K562 (cell line): ENCODE measurements at regions not wholly inside any gene's neighbourhood (a gene's known extent, or its start where the extent isn't known, plus 50 kb on each side); places are given as distances from the start of the nearest gene placed in this dataset.

Source experiments
- ATF1 ChIP-seq, 2 experiments: fragments of 450-650 bp in 1 of 2; IDR thresholded peaks; 2 replicates each; pipeline ENCODE4 v1.6.1; 2016; ENCODE audit warnings: missing compliant biosample characterization in 1 of 2, missing genetic modification characterization in 1 of 2
- BHLHE40 ChIP-seq: IDR thresholded peaks from 2 replicates; pipeline ENCODE4 v1.6.1; 2011; ENCODE audit warnings: low read length, improper control_type of control experiment
- CREM ChIP-seq: IDR thresholded peaks from 2 replicates; pipeline ENCODE4 v1.6.1; 2014; ENCODE audit warnings: antibody characterized with exemption, low read depth
- FOXK2 ChIP-seq, 2 experiments: fragments of 450-650 bp; IDR thresholded peaks in 1 of 2; conservative IDR thresholded peaks in 1 of 2; 2 replicates each; pipeline ENCODE4 v1.6.1; 2016; ENCODE audit warnings: low read depth in 2 of 2, mild to moderate bottlenecking in 1 of 2
- HMGN3 ChIP-seq: IDR thresholded peaks from 2 replicates; pipeline ENCODE4 v1.6.1; 2011; ENCODE audit warnings: borderline replicate concordance, low read depth, mild to moderate bottlenecking, mixed read lengths, low read length; ENCODE audit not compliant: insufficient read length; ENCODE audit errors: extremely low read depth
- LEF1 ChIP-seq: fragments of 450-650 bp; IDR thresholded peaks from 2 replicates; pipeline ENCODE4 v1.6.1; 2016; ENCODE audit warnings: mild to moderate bottlenecking
- MYC ChIP-seq, 2 experiments: fragments of 250-450 bp in 1 of 2; sonication (Bioruptor Pico) in 1 of 2; IDR thresholded peaks; 2 replicates each; pipeline versions ENCODE4 v1.5.1 to v1.6.1; 2012 to 2021; ENCODE audit warnings: low read depth in 2 of 2, borderline replicate concordance in 1 of 2, improper control_type of control experiment in 1 of 2, low read length in 1 of 2, mild to moderate bottlenecking in 1 of 2, moderate library complexity in 1 of 2
- NFRKB ChIP-seq: fragments of 450-650 bp; IDR thresholded peaks from 2 replicates; pipeline ENCODE4 v1.6.1; 2016; ENCODE audit warnings: low read depth
- NR2C2 ChIP-seq, 2 experiments: fragments of 200-800 bp in 1 of 2; sonication (Bioruptor generic) in 1 of 2; sonication (generic) in 1 of 2; formaldehyde crosslinking in 1 of 2; IDR thresholded peaks; 2 replicates each; pipeline versions ENCODE4 v1.6.1 to v1.8.0; 2016 to 2022; ENCODE audit warnings: mild to moderate bottlenecking in 1 of 2, missing compliant biosample characterization in 1 of 2, missing genetic modification characterization in 1 of 2, missing genetic modification reagents in 1 of 2
- POLR2A ChIP-seq: fragments of 450-650 bp; conservative IDR thresholded peaks from 2 replicates; pipeline ENCODE4 v1.6.1; 2016
- POLR2G ChIP-seq: fragments of 200-400 bp; formaldehyde crosslinking; IDR thresholded peaks from 2 replicates; pipeline ENCODE4 v1.6.1; 2017; ENCODE audit warnings: low read depth, mild to moderate bottlenecking, antibody characterized with exemption, low read length, moderate library complexity
- RBFOX2 ChIP-seq: fragments of 200-400 bp; formaldehyde crosslinking; IDR thresholded peaks from 2 replicates; pipeline ENCODE4 v1.6.1; 2017; ENCODE audit warnings: low read depth, mild to moderate bottlenecking, low read length, moderate library complexity
- SOX6 ChIP-seq: fragments of 450-650 bp; IDR thresholded peaks from 2 replicates; pipeline ENCODE4 v1.6.1; 2014; ENCODE audit warnings: mild to moderate bottlenecking
- TBP ChIP-seq: optimal IDR thresholded peaks from 2 replicates; pipeline ENCODE3; 2011; ENCODE audit warnings: low read depth, low read length, improper control_type of control experiment
- XRCC5 ChIP-seq: fragments of 200-400 bp; formaldehyde crosslinking; IDR thresholded peaks from 2 replicates; pipeline ENCODE4 v1.6.1; 2017; ENCODE audit warnings: low read depth, mild to moderate bottlenecking, low read length
- ZNF644 ChIP-seq: fragments of 200-800 bp; sonication (Bioruptor generic); IDR thresholded peaks from 2 replicates; pipeline ENCODE4 v1.6.1; 2016; ENCODE audit warnings: low read depth, missing genetic modification characterization, missing compliant biosample characterization
- ZNF77 ChIP-seq: fragments of 250-450 bp; sonication (Bioruptor Pico); IDR thresholded peaks from 2 replicates; pipeline ENCODE4 v1.5.0; 2020
- ZNF778 ChIP-seq: fragments of 450-650 bp; formaldehyde crosslinking; IDR thresholded peaks from 2 replicates; pipeline ENCODE4 v1.4.0; 2020; ENCODE audit warnings: mild to moderate bottlenecking, moderate library complexity
- TF ChIP-seq, protein P1 (sequence below), 2 experiments: IDR thresholded peaks; 2 replicates each; pipeline ENCODE4 v1.6.1; 2011; ENCODE audit warnings: borderline replicate concordance in 1 of 2, control low read depth in 1 of 2, low read depth in 1 of 2, low read length in 1 of 2, mild to moderate bottlenecking in 1 of 2, mixed read lengths in 1 of 2, moderate library complexity in 1 of 2; ENCODE audit not compliant: insufficient read depth in 1 of 2, insufficient read length in 1 of 2, poor library complexity in 1 of 2, severe bottlenecking in 1 of 2; ENCODE audit errors: extremely low read depth in 1 of 2
- TF ChIP-seq, protein P2 (sequence below), 2 experiments: fragments of 450-650 bp in 1 of 2; sonication (generic) in 1 of 2; formaldehyde crosslinking in 1 of 2; IDR thresholded peaks in 1 of 2; conservative IDR thresholded peaks in 1 of 2; 2 replicates each; pipeline versions ENCODE4 v1.6.1 to v1.8.1; 2016 to 2023; ENCODE audit warnings: mild to moderate bottlenecking in 2 of 2, moderate library complexity in 2 of 2, inconsistent platforms in 1 of 2, missing genetic modification reagents in 1 of 2
- TF ChIP-seq, protein P3 (sequence below): fragments of 200-800 bp; sonication (Bioruptor generic); IDR thresholded peaks from 2 replicates; pipeline ENCODE4 v1.6.1; 2017; ENCODE audit warnings: missing genetic modification characterization, missing compliant biosample characterization

DNA sequence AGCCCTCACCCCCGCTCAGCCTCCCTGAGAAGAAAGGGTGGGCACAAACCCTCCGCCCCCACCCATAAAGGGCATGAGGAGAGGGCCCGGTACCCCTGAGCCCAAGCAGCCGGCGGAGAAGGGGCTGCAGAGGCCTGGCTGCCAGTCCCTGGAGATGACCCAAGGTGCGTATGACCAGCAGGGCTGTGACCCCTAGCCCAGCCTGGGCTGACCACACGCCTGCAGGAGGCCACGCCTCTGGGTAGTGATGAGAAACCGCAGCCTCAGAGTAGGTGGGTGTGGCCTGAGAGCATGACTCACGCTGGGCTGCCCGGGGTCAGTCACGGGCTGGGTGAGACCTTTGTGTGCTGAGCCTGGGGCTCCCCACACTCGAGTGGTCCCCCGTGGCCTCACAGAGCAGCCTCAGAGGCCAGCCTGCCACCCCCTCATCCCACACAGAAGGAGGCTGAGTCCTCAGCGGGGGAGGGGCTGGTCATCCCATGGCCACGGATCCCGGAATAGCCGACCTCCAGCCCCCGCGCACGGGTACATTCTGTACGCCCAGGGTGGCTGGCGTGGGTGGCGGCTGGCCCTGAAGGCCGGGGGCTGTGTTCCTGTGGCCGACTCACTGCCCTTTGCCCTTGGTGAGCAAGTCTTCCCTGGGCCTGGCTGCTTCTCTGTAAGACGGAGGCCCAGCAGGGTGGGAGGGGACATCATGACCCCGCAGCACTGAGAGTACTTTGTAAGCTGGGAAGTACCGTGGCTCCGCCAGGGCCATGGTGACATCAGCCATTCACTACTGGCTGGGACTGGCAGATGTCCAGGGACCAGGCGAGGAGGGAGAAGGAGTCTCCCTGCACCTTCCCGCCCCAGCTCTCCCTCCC lies 110.8 kb upstream of the OTOS start (continued):
- TF ChIP-seq FOXK2 (conservative IDR thresholded peaks at IDR 0.05 in 1 of 2, IDR thresholded peaks at IDR 0.05 in 1 of 2; ENCODE audit: low read depth in 2 of 2), result peak in 1 of 2 experiments; percentile 51; a peak in 1 of 4 replicates
- 0 out of 2 replicates have a peak, but pooled peaks have one; percentile 50 for TF ChIP-seq XRCC5
- TF ChIP-seq, protein P1, sequence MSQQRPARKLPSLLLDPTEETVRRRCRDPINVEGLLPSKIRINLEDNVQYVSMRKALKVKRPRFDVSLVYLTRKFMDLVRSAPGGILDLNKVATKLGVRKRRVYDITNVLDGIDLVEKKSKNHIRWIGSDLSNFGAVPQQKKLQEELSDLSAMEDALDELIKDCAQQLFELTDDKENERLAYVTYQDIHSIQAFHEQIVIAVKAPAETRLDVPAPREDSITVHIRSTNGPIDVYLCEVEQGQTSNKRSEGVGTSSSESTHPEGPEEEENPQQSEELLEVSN (IDR thresholded peaks at IDR 0.05; ENCODE audit: borderline replicate concordance in 1 of 2, extremely low read depth in 1 of 2, insufficient read depth in 1 of 2, insufficient read length in 1 of 2, low read depth in 1 of 2, low read length in 1 of 2, poor library complexity in 1 of 2, severe bottlenecking in 1 of 2), result peak in 1 of 2 experiments; percentile 29
- TF ChIP-seq ATF1 (CRISPR knock-in tag; IDR thresholded peaks at IDR 0.05), result no peak
- peak; percentile 62 for TF ChIP-seq ATF1 (tag; IDR thresholded peaks at IDR 0.05)
- TF ChIP-seq LEF1, result peak; percentile 71; the same call in 1 of the 2 replicates
- TF ChIP-seq RBFOX2, result peak; percentile 81
- peak; percentile 90 for TF ChIP-seq POLR2G
- TF ChIP-seq POLR2A, result peak; percentile 63
- no peak for TF ChIP-seq ZNF778 (CRISPR knock-in tag)
- TF ChIP-seq, protein P2, sequence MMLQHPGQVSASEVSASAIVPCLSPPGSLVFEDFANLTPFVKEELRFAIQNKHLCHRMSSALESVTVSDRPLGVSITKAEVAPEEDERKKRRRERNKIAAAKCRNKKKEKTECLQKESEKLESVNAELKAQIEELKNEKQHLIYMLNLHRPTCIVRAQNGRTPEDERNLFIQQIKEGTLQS (IDR thresholded peaks at IDR 0.05), result peak; percentile 96
- TF ChIP-seq, protein P2 (CRISPR knock-in tag; conservative IDR thresholded peaks at IDR 0.05), result peak; percentile 76; the same call in 1 of the 2 replicates
- TF ChIP-seq MYC (IDR thresholded peaks at IDR 0.05; ENCODE audit: low read depth, low read length), result no peak
- TF ChIP-seq MYC (CRISPR knock-in tag; IDR thresholded peaks at IDR 0.05; ENCODE audit: borderline replicate concordance, low read depth), result 0 out of 2 replicates have a peak, but pooled peaks have one; percentile 71
- peak; percentile 33 for TF ChIP-seq TBP
- no peak for TF ChIP-seq ZNF77
- no peak for TF ChIP-seq NFRKB
- TF ChIP-seq, protein P3, sequence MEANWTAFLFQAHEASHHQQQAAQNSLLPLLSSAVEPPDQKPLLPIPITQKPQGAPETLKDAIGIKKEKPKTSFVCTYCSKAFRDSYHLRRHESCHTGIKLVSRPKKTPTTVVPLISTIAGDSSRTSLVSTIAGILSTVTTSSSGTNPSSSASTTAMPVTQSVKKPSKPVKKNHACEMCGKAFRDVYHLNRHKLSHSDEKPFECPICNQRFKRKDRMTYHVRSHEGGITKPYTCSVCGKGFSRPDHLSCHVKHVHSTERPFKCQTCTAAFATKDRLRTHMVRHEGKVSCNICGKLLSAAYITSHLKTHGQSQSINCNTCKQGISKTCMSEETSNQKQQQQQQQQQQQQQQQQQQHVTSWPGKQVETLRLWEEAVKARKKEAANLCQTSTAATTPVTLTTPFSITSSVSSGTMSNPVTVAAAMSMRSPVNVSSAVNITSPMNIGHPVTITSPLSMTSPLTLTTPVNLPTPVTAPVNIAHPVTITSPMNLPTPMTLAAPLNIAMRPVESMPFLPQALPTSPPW (CRISPR knock-in tag), result peak; percentile 63
- no peak for TF ChIP-seq ZNF644
- TF ChIP-seq NR2C2 (CRISPR knock-in tag; IDR thresholded peaks at IDR 0.05), result peak; percentile 82
- TF ChIP-seq NR2C2 (tag; IDR thresholded peaks at IDR 0.05), result peak; percentile 94
- TF ChIP-seq BHLHE40, result peak; percentile 92
- TF ChIP-seq CREM, result peak; percentile 46
- peak; percentile 85 for TF ChIP-seq HMGN3
- TF ChIP-seq SOX6, result peak; percentile 66; the same call in 1 of the 2 replicates
